CD14-positive monocyte (primary cell): ENCODE measurements at regions not wholly inside any gene's neighbourhood (a gene's known extent, or its start where the extent isn't known, plus 50 kb on each side); places are given as distances from the start of the nearest gene placed in this dataset.

Experiments
- DNase-seq, 3 donors: peaks; one replicate each; pipeline ENCODE4 v3.0.0-alpha.2; 2011 to 2022
- H2AFZ ChIP-seq: 2 replicates; pipeline ENCODE4 v1.6.0; 2012; ENCODE audit warnings: mild to moderate bottlenecking, low read depth, low read length, inconsistent platforms; ENCODE audit not compliant: insufficient read depth, poor library complexity, severe bottlenecking
- H3K27ac ChIP-seq, 2 donors: 1 replicate in 1 of 2; 2 replicates in 1 of 2; pipeline ENCODE4 v1.5.1; 2012 to 2013; ENCODE audit warnings: low read length in 2 of 2, control low read depth in 1 of 2, inconsistent platforms in 1 of 2, low read depth in 1 of 2, mild to moderate bottlenecking in 1 of 2
- H3K27me3 ChIP-seq, 2 donors: one replicate each; pipeline versions ENCODE4 v1.6.0 to v1.6.1; 2011 to 2013; ENCODE audit warnings: low read length in 2 of 2; ENCODE audit not compliant: control insufficient read depth in 2 of 2, insufficient read depth in 2 of 2
- H3K36me3 ChIP-seq, 2 donors: replicated peaks in 1 of 2; 1 replicate in 1 of 2; 2 replicates in 1 of 2; pipeline versions ENCODE4 v1.5.1 to v1.6.1; 2012 to 2013; ENCODE audit warnings: low read length in 2 of 2, control low read depth in 1 of 2, inconsistent platforms in 1 of 2, mild to moderate bottlenecking in 1 of 2; ENCODE audit not compliant: insufficient read depth in 2 of 2, control insufficient read depth in 1 of 2
- H3K4me1 ChIP-seq, 2 donors: 1 replicate in 1 of 2; 2 replicates in 1 of 2; pipeline versions ENCODE4 v1.5.1 to v1.6.1; 2012 to 2013; ENCODE audit warnings: low read length in 2 of 2, control low read depth in 1 of 2, inconsistent platforms in 1 of 2, mild to moderate bottlenecking in 1 of 2, moderate library complexity in 1 of 2; ENCODE audit not compliant: insufficient read depth in 2 of 2, control insufficient read depth in 1 of 2
- H3K4me2 ChIP-seq: replicated peaks from 2 replicates; pipeline ENCODE3; 2012; ENCODE audit warnings: low read length, moderate library complexity, mild to moderate bottlenecking; ENCODE audit not compliant: poor library complexity, severe bottlenecking; ENCODE audit errors: extremely low read depth
- H3K4me3 ChIP-seq, 3 experiments: fragments of 200-600 bp in 1 of 3; sonication (generic) in 1 of 3; replicated peaks in 1 of 3; 1 replicate in 2 of 3; 2 replicates in 1 of 3; pipeline ENCODE4 v1.5.1; 2011 to 2013; ENCODE audit warnings: low read length in 3 of 3, mild to moderate bottlenecking in 3 of 3, control low read depth in 2 of 3, low read depth in 2 of 3, inconsistent platforms in 1 of 3, moderate library complexity in 1 of 3
- H3K79me2 ChIP-seq: 2 replicates; pipeline ENCODE4 v1.6.0; 2012; ENCODE audit warnings: mild to moderate bottlenecking, control low read depth, inconsistent platforms, low read length, moderate library complexity; ENCODE audit not compliant: insufficient read depth
- H3K9ac ChIP-seq: 2 replicates; pipeline ENCODE4 v1.6.0; 2017; ENCODE audit warnings: low read length, mild to moderate bottlenecking; ENCODE audit not compliant: insufficient read depth, poor library complexity, severe bottlenecking
- H3K9me3 ChIP-seq, 2 donors: replicated peaks in 1 of 2; 1 replicate in 1 of 2; 2 replicates in 1 of 2; pipeline versions ENCODE4 v1.5.1 to v1.6.1; 2012 to 2013; ENCODE audit warnings: low read length in 2 of 2, control low read depth in 1 of 2; ENCODE audit not compliant: control insufficient read depth in 1 of 2, insufficient read depth in 1 of 2
- H4K20me1 ChIP-seq: 2 replicates; pipeline ENCODE4 v1.6.0; 2012; ENCODE audit warnings: mild to moderate bottlenecking, low read length, control low read depth, moderate library complexity; ENCODE audit not compliant: insufficient read depth
- H3K27ac Mint-ChIP-seq, 7 donors: one replicate each; pipeline ENCODE4 v1.8.0; 2020; ENCODE audit warnings: mild to moderate bottlenecking in 7 of 7, mixed read lengths in 7 of 7, moderate library complexity in 6 of 7, inconsistent platforms in 2 of 7
- H3K27me3 Mint-ChIP-seq, 3 donors: one replicate each; pipeline ENCODE4 v1.8.0; 2021 to 2022; ENCODE audit warnings: low read depth in 3 of 3, mild to moderate bottlenecking in 3 of 3, mixed read lengths in 3 of 3, moderate library complexity in 3 of 3, inconsistent platforms in 1 of 3
- H3K36me3 Mint-ChIP-seq, 2 donors: one replicate each; pipeline ENCODE4 v1.8.0; 2020; ENCODE audit warnings: mixed read lengths in 2 of 2, inconsistent platforms in 1 of 2, mild to moderate bottlenecking in 1 of 2
- H3K4me1 Mint-ChIP-seq: one replicate; pipeline ENCODE4 v1.8.0; 2020; ENCODE audit warnings: mild to moderate bottlenecking, mixed read lengths
- H3K4me3 Mint-ChIP-seq, 2 donors: one replicate each; pipeline ENCODE4 v1.8.0; 2020; ENCODE audit warnings: mild to moderate bottlenecking in 2 of 2, mixed read lengths in 2 of 2, moderate library complexity in 1 of 2
- H3K9me3 Mint-ChIP-seq, 7 donors: one replicate each; pipeline ENCODE4 v1.8.0; 2020 to 2022; ENCODE audit warnings: mixed read lengths in 7 of 7, mild to moderate bottlenecking in 6 of 7, moderate library complexity in 6 of 7, inconsistent platforms in 2 of 7
- WGBS: methylation state at CpG from one replicate; pipeline ENCODE4 v1.1.5; 2013; ENCODE audit warnings: missing lambda C conversion rate; ENCODE audit not compliant: insufficient coverage; 5-methylcytosine and 5-hydroxymethylcytosine counted together
- intact Hi-C, 2 donors: fragments of 100-400 bp; cut with micrococcal nuclease; formaldehyde crosslinking; loops; one replicate each; pipeline versions ENCODE4 v1.15.0 to v1.15.1; 2023
- TF ChIP-seq, protein P1 (sequence below): fragments of 200-600 bp; IDR thresholded peaks from one replicate; pipeline ENCODE4 v1.8.0; 2022; ENCODE audit warnings: antibody characterized with exemption, mild to moderate bottlenecking

DNA sequence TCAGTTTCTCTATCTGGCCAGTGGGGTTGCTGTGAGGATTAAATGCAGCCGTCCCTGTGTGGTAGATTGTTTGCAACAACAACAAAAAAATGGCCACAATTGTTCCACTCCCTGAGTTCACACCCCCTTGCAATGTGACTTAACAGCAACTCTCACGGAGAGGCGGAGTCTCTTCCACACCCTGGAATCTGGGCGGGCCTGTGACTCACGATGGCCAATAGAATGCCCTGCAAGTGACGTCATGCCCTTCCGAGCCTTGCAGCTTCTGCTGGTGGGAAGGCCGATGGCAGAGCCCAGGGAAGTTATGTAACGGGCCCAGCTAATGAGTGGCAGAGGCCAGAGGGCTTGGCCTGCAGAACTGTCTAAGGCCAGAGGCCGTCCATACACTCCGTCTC, 87.9 kb downstream of the RIPK4 start:
- TF ChIP-seq, protein P1, sequence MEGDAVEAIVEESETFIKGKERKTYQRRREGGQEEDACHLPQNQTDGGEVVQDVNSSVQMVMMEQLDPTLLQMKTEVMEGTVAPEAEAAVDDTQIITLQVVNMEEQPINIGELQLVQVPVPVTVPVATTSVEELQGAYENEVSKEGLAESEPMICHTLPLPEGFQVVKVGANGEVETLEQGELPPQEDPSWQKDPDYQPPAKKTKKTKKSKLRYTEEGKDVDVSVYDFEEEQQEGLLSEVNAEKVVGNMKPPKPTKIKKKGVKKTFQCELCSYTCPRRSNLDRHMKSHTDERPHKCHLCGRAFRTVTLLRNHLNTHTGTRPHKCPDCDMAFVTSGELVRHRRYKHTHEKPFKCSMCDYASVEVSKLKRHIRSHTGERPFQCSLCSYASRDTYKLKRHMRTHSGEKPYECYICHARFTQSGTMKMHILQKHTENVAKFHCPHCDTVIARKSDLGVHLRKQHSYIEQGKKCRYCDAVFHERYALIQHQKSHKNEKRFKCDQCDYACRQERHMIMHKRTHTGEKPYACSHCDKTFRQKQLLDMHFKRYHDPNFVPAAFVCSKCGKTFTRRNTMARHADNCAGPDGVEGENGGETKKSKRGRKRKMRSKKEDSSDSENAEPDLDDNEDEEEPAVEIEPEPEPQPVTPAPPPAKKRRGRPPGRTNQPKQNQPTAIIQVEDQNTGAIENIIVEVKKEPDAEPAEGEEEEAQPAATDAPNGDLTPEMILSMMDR = no peak
- WGBS = 16% methylated on average over 10 of the region's 11 CpGs
- peak overlapping the region in 1 of 3 experiments; percentile 60 for H3K4me3 ChIP-seq
- Mint-ChIP-seq H3K27me3 (peaks cover 3 to 10% (median 7%) of the 10 kb centered on the region in 3 donors), H3K9me3 (peaks cover 0 to 4% (median 0%) of the 10 kb centered on the region in 7 donors), H3K4me1 (peaks cover 34% of the 10 kb centered on the region), H3K36me3 (no peaks in the 10 kb centered on the region), H3K27ac (peak overlapping the region; percentile 87 to 93 (median 91)), H3K4me3 (peak overlapping the region in 1 of 2 donors; percentile 74)
- H3K9ac ChIP-seq = peak overlapping the region; percentile 57
- peak overlapping the region; percentile 62 to 93 for H3K27ac ChIP-seq
- no peaks in the 10 kb centered on the region for H3K36me3 ChIP-seq
- no peaks in the 10 kb centered on the region for H3K79me2 ChIP-seq
- H2AFZ ChIP-seq = peak overlapping the region; percentile 80
- peak overlapping the region; percentile 42 for H3K4me2 ChIP-seq
- H4K20me1 ChIP-seq = no peaks in the 10 kb centered on the region
- peaks cover 22 to 28% of the 10 kb centered on the region in 2 donors for H3K4me1 ChIP-seq
- no peaks in the 10 kb centered on the region for H3K9me3 ChIP-seq
- peak; percentile 99 for DNase-seq
- intact Hi-C loops = loop anchor here (5.0 to 10.0 kb wide), 2 partner anchors 83 to 86 kb away; partner anchors contain the start of gene RIPK4 (in 1 of the 2)
- H3K27me3 ChIP-seq = no peaks in the 10 kb centered on the region

DNA sequence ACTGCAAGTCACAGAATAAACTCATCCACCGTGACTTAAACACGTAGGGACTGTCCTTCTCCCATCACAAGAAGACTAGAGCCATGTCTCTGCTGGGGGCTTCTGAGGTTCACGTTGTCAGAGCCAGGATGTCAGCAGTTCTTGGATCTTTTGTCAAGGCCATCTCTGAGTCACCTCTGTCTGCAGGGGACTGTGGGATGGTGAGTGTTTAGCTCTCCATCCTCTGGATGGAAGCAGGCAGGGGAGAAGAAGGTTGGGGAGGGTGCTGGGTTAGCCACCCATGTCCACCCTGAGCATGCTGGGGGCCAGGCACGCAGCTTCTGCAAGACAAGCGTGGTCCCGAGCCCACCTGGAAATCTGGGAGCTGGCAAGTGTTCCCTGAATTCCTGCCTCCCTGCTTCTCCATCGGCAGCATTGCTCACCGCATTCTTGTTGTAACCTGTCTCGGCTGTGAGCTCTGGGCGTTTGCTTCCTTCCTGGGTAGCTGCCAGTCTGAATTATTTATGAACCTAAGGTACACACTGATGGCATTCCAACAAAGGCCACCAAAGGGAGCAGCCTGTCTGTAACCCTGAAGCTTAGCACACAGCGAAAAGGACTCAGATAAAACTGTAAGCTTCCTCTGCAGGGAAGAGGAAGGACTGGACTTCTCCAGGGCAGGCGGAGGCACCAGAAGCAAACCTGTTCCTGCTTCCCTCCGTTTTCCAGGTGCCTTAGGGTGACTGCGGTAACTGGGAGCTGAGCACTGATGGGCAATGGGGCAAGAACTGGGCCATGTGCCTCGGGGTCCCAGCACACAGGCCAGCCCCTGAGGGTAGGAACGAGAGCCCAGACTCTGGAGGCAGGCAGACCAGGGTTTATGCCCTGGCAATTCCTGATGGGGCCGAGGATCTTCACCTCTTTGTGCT, 88.6 kb downstream of the RIPK4 start:
- Mint-ChIP-seq H3K4me1 (peaks cover 34% of the 10 kb centered on the region), H3K27me3 (peaks cover 3 to 8% (median 7%) of the 10 kb centered on the region in 3 donors), H3K27ac (peak overlapping the region; percentile 87 to 92 (median 91)), H3K9me3 (peaks cover 0 to 4% (median 0%) of the 10 kb centered on the region in 7 donors), H3K36me3 (no peaks in the 10 kb centered on the region), H3K4me3 (peak overlapping the region in 1 of 2 donors; percentile 74)
- peak in 2 of 3 donors; percentile 36 for DNase-seq
- Histone ChIP-seq H3K27ac (peak overlapping the region; percentile 62 to 93), H3K79me2 (no peaks in the 10 kb centered on the region), H2AFZ (peak overlapping the region; percentile 80), H4K20me1 (no peaks in the 10 kb centered on the region), H3K36me3 (no peaks in the 10 kb centered on the region), H3K4me3 (peak overlapping the region in 1 of 3 experiments; percentile 60), H3K4me1 (peaks cover 22 to 28% of the 10 kb centered on the region in 2 donors), H3K9ac (peak overlapping the region; percentile 57), H3K27me3 (no peaks in the 10 kb centered on the region), H3K9me3 (no peaks in the 10 kb centered on the region), H3K4me2 (peak overlapping the region; percentile 42)
- TF ChIP-seq, protein P1 = no peak
- WGBS = 57% methylated on average over 12 of the region's 17 CpGs
- intact Hi-C loops = loop anchor here (5.0 to 10.0 kb wide), 2 partner anchors 84 to 87 kb away; partner anchors contain the start of gene RIPK4 (in 1 of the 2)
